ENCODE measurements at regions not wholly inside any gene's neighbourhood (a gene's known extent, or its start where the extent isn't known, plus 50 kb on each side); places are given as distances from the start of the nearest gene placed in this dataset.
A peak's percentile ranks its signal among the peaks of the same experiment; 100 is the strongest.
"Not testable (repeated sequence)": the region's sequence is repeated elsewhere in the genome, so short reads cannot be mapped to it uniquely, and the experiment has no call there.

GRCh38 chr7:6939126-6939525, 113.1 kb upstream of the CCZ1B start:
- not testable (repeated sequence) for DNase-seq

DNA sequence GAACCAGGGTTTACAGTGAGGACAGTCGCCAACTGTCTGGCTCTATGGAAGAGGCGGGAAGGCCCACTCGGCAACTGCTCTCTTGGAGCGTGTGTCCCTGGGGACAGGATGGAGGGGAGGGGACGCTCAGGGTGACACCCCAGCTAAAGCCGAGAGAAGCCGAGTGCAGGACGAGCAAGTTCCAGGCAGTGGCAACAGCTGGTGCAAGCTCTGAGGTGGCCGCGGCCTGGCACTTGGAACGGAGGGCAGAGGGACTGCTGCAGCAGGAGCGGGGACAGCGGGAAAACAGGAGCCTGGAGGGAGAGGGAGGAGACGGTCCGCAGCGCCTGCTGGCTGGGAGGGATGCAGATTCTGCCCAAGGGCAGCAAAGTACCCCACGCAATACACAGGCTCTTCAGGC, 113.8 kb upstream of the CCZ1B start:
- not testable (repeated sequence) for DNase-seq

- DNase-seq: not testable (repeated sequence)
Measured at GRCh38 chr7:6946873-6947272, 120.8 kb upstream of the CCZ1B start.

DNA sequence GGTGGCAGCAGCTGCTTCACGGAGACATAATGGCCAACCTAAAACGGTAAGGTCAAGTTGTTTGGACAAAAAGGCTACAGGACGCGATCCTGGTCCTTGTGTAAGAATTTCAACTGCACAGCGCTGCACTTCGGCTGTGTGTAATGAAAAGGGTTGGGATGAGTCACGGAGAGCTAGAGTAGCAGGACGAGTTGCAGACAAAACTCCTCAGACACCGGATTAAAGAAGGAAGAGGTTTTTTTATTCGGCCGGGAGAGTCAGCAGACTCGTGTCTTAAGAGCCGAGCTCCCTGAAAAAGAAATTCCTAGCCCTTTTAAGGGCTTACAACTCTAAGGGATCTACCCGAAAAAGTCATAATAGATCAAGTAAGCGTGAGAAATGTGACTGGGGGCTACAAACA, 124.2 kb upstream of the CCZ1B start:
- not testable (repeated sequence) for DNase-seq

- not testable (repeated sequence) for DNase-seq
Measured at GRCh38 chr7:6951553-6951952, 125.5 kb upstream of the CCZ1B start.

DNA sequence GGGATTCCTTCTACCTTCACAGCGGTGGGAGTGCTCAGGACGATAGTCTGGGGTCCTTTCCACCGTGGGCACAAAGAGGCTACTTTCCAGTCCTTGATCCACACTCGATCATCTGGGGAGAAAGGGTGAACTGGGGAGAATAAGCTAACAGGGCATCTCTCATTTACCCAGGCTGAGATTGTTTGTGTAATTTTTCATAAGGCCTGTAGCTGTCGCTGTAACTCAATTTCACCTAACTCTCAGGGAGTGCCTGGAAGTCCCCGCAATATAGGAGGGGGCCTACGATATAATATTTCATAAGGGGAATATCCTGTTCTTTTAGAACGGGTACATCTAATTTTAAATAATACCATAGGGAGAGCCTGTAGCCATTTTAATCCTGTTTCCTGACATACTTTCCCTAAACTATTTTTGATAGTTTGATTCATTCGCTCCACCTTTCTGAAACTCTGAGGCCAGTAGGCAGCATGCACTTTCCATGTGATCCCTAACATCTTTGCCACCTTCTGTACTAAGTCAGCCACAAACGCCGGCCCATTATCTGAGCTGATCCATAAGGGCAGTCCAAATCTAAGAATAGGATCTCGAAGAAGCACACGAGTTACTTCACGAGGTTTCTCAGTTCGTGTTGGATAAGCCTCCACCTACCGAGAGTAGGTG, 127.2 kb upstream of the CCZ1B start:
- not testable (repeated sequence) for DNase-seq

GRCh38 chr7:6953798-6954181, 127.7 kb upstream of the CCZ1B start:
- DNase-seq: not testable (repeated sequence)

- not testable (repeated sequence) for DNase-seq
Measured at GRCh38 chr7:6955385-6955784, 129.3 kb upstream of the CCZ1B start.

DNA sequence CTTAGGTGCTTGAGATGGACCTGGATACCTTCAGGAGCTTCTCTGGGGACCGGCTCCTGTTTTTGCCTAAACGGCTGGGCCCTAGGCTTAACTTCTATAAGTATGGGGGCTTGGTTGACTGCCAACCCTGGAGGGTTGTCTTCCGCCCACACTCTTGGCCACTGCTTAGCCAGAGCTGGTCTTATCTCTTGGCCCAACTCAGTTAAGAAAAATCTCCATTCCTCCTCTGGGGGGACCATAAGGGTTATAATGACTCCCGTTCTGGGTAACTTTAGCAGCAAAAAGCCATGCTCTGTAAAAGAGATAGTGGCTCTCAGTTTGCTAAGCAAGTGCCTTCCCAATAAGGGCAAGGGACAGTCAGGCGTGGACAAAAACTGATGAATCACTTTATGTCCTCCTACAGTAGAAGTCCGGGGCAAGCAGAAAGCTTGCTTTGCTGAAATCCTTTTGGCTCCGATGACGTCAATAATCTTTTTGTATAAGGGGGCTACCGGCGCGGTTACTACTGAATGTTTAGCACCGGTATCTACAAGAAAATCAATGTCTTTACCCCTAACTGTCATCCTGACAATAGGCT, 130.0 kb upstream of the CCZ1B start:
- DNase-seq: peak; percentile 56

DNA sequence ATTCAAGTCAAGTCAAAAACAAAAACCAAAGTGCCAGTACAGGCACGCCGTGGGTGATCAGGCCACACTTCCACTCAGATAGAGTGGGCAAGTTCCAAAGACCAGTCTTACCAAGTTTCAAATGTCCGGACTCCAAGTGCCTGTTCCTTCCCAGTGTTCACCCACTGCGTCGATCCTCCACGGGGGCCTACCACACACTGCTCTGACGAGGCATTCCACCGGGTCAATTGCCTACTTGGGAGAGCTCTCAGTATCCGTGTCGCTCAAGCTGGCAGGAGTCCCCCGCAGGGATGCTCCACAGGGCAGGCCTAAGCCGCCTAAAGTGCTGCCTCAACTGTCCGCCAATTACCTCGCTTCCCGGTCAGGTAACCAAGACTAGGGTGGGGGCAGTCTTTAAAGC, 132.3 kb upstream of the CCZ1B start:
- DNase-seq: not testable (repeated sequence)

- DNase-seq: not testable (repeated sequence)
Measured at GRCh38 chr7:6959942-6960341, 133.9 kb upstream of the CCZ1B start.

DNA sequence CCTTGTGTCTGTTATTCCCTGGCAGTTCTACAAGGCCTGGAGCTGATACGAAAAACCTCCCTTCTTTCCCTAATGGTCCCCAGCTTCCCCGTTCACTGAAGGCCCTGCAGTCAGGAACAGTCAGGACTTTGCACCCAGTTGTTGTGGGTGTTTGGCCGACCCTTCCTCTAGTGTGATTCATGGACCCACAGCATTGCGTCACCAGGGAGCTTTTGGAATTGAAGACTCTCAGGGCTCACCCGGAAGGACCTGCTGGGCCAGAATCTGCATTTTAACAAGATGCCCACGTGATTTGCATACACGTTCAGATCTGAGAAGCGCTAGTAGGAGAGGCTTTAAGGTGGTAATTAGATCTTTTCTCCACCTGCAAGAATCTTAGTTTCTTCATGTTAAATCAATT, 136.8 kb upstream of the CCZ1B start:
- not testable (repeated sequence) for DNase-seq

DNA sequence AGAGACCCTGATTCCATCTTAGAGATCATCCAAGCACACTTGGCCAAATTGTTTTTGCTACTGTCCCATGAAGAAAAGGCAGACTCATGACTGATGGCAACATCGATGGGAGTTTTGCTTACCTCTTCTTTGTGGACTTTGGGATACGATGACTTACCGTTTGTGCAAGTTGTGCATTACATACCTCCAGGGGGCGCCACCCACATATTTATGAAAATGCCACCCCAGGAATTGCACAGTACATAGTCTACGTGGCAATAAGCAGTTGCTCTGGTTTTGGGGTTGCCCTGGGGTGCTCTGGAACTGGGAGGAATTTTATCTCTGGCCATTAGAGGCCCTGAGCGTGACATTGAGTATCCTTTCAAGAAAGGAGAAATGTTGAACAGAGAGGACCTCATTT, 139.0 kb upstream of the CCZ1B start:
- peak; percentile 64 for DNase-seq

- not testable (repeated sequence) for DNase-seq
Measured at GRCh38 chr7:6970180-6970579, 144.1 kb upstream of the CCZ1B start.

DNA sequence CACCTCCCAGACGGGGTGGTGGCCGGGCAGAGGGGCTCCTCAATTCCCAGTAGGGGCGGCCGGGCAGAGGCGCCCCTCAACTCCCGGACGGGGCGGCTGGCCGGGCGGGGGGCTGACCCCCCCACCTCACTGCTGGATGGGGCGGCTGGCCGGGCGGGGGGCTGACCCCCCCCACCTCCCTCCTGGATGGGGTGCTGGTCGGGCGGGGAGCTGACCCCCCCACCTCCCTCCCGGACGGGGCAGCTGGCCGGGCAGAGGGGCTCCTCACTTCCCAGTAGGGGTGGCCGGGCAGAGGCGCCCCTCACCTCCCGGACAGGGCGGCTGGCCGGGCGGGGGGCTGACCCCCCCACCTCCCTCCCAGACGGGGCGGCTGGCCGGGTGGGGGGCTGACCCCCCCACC, 148.8 kb upstream of the CCZ1B start:
- not testable (repeated sequence) for DNase-seq

GRCh38 chr7:6975346-6975745, 149.3 kb upstream of the CCZ1B start:
- DNase-seq: not testable (repeated sequence)

DNA sequence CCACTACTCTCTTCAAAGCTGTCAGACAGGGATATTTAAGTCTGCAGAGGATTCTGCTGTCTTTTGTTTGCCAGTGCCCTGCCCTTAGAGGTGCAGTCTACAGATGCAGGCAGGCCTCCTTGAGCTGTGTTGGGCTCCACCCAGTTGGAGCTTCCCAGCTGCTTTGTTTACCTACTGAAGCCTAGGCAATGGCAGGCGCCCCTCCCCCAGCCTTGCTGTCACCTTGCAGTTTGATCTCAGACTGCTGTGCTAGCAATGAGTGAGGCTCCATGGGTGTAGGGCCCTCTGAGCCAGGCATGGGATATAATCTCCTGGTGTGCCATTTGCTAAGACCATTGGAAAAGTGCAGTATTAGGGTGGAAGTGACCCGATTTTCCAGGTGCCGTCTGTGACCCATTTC, 151.3 kb upstream of the CCZ1B start:
- not testable (repeated sequence) for DNase-seq

GRCh38 chr7:6978326-6978725, 152.3 kb upstream of the CCZ1B start:
- not testable (repeated sequence) for DNase-seq

DNA sequence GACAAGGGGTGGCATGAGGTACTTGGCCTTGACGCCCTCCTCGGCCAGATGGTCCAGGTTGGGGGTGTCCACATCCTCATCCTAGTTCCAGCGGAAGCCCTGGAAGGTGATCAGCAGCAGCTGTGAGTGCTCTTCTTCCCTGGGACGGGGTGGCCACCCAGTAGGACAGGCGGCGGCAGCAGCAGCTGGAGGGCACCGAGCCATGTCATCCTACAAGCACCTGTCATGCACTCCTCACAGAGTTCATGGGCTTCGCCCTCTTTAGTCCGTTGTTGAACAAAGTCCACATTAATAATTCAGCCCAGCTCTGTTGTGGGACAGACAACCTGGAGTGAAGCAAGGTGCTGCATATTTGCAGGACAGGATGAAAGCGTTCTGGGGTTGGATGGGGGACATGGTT, 153.4 kb upstream of the CCZ1B start:
- DNase-seq: not testable (repeated sequence)

GRCh38 chr7:6982375-6982774, 156.3 kb upstream of the CCZ1B start:
- not testable (repeated sequence) for DNase-seq

DNA sequence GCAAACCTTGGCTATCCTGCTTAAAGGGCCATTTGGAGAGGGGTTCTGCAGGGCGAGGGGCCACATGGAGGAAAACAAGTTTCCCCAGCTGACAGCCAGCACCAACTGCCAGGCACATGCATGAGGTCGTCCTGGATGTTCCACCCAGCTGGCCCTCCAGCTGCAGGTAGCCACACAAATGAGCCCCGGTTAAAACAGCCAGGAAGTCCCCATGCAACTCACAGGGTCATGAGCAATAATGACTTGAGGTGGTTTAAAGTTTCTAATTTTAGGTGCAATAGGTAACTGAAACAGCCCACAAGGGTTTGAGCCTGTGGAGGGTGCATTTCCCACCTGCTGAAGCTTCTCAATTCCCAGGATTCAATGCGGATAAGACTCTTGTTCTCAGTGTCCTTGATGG, 160.8 kb upstream of the CCZ1B start:
- DNase-seq: not testable (repeated sequence)

DNA sequence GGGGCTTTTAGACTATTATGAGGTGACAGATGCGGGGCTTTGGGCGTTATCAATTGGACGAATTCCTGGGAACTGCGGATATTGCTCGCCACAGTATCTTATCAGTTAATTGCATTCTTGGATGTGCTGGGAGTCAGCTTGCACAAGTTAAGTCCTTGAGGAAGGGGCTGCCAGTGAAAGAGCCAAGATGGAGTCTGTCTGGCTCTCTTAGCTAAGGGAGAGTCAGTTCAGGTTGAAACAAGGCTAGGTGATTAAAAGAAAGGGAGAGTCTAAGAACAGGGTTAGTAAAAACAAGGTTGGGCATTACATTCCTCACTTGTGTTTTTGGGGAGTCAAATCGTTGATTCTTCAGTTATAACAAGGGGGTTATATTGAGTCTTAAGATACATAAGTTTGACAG, 162.5 kb upstream of the CCZ1B start:
- not testable (repeated sequence) for DNase-seq

- not testable (repeated sequence) for DNase-seq
Measured at GRCh38 chr7:6989968-6990367, 163.9 kb upstream of the CCZ1B start.

DNA sequence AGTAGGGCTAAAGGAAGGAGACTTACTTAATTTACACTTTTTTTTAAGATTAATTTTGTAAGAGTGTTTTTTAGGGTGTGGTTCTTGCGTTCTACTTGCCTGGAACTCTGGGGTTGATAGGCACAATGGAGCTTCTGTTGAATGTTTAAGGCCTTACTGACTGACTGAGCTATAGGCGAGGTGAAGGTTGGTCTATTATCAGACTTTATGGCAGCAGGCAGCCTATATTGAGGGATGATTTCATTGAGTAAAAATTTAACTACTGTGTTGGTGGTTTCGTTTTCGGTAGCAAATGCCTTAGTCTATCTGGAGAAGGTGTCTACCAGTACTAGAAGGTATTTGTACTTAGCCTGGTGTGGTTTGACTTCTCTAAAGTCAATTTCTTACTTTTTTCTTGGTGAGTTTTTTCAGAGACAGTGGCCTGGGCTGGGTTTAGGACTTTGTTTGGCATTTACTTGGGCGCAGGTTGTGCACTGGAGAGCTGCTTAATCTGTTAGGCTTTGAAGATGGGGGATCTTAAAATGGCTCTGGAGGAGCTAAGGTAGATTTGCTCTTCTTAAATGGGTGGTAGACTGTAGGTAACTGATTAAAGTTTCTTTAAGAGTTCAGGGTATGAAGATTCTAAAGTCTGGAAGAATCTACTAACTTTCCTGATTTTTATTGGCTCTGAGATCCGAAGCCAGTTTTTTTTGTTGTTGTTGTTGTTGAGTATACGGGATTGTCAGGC, 164.5 kb upstream of the CCZ1B start:
- not testable (repeated sequence) for DNase-seq

Data from hematopoietic multipotent progenitor cell treated with erythropoietin and hydrocortisone succinate and interleukin-3 and kit ligand, for 4 days (in vitro differentiated cells).